SU-DHL-6 (cell line): ENCODE measurements at regions not wholly inside any gene's neighbourhood (a gene's known extent, or its start where the extent isn't known, plus 50 kb on each side); places are given as distances from the start of the nearest gene placed in this dataset.

ENCODE experiments used
- H2AFZ ChIP-seq: fragments of 200-600 bp; sonication (generic); 2 replicates; pipeline ENCODE4 v1.6.1; 2014; ENCODE audit warnings: low read depth, mild to moderate bottlenecking, moderate library complexity, mixed read lengths, antibody characterized with exemption, low read length; ENCODE audit not compliant: severe bottlenecking
- H3F3A ChIP-seq: fragments of 200-600 bp; shearing (Covaris generic); 2 replicates; pipeline ENCODE4 v1.6.0; 2016; ENCODE audit warnings: antibody characterized with exemption, mild to moderate bottlenecking; ENCODE audit not compliant: insufficient read depth
- H3K27ac ChIP-seq: fragments of 200-600 bp; sonication (generic); 2 replicates; pipeline ENCODE4 v1.5.1; 2016; ENCODE audit warnings: low read depth, mild to moderate bottlenecking, low read length, moderate library complexity, mixed read lengths
- H3K27me3 ChIP-seq: fragments of 200-600 bp; sonication (generic), shearing (Covaris generic); 2 replicates; pipeline ENCODE4 v1.6.0; 2014; ENCODE audit warnings: mild to moderate bottlenecking, low read length
- H3K36me3 ChIP-seq: fragments of 200-600 bp; sonication (generic); 2 replicates; pipeline ENCODE4 v1.6.1; 2014; ENCODE audit warnings: mild to moderate bottlenecking, low read length, mixed read lengths
- H3K4me2 ChIP-seq: fragments of 300-600, 200-600 bp; shearing (Covaris generic), sonication (generic); 2 replicates; pipeline ENCODE4 v1.6.0; 2014; ENCODE audit warnings: low read length, low read depth, mild to moderate bottlenecking; ENCODE audit not compliant: poor library complexity, severe bottlenecking
- H3K4me3 ChIP-seq: fragments of 200-600 bp; sonication (generic); 2 replicates; pipeline ENCODE4 v1.5.1; 2014; ENCODE audit warnings: antibody characterized with exemption, low read length, mild to moderate bottlenecking, mixed read lengths; ENCODE audit not compliant: insufficient read depth, poor library complexity, severe bottlenecking
- H3K79me2 ChIP-seq: fragments of 200-600 bp; sonication (generic); 2 replicates; pipeline ENCODE4 v1.6.1; 2014; ENCODE audit warnings: mild to moderate bottlenecking, low read length, moderate library complexity; ENCODE audit not compliant: insufficient read depth
- H3K9ac ChIP-seq: fragments of 200-600 bp; sonication (generic); 2 replicates; pipeline ENCODE4 v1.7.0; 2014; ENCODE audit warnings: mild to moderate bottlenecking, low read length
- H3K9me2 ChIP-seq: fragments of 200-600 bp; sonication (generic); replicated peaks from 2 replicates; pipeline ENCODE4 v1.6.1; 2014; ENCODE audit warnings: low read length; ENCODE audit not compliant: insufficient read depth
- H3K9me3 ChIP-seq: fragments of 200-600 bp; sonication (generic); 2 replicates; pipeline ENCODE4 v1.6.1; 2014; ENCODE audit warnings: low read length, mixed read lengths; ENCODE audit not compliant: insufficient read depth
- H4K20me1 ChIP-seq: fragments of 200-600 bp; sonication (generic); 2 replicates; pipeline ENCODE4 v1.6.1; 2014; ENCODE audit warnings: low read depth, mild to moderate bottlenecking, antibody characterized with exemption, low read length, moderate library complexity, mixed read lengths
- EZH2phosphoT487 ChIP-seq: fragments of 200-600 bp; sonication (generic), shearing (Covaris generic); conservative IDR thresholded peaks from 2 replicates; pipeline ENCODE4 v1.6.1; 2018; ENCODE audit warnings: mild to moderate bottlenecking, antibody characterized with exemption, low read length, moderate library complexity, mixed read lengths
- TF ChIP-seq, protein P1 (sequence below): fragments of 200-600 bp; sonication (generic); IDR thresholded peaks from one replicate; pipeline ENCODE4 v1.5.1; 2017; ENCODE audit warnings: antibody characterized with exemption, mild to moderate bottlenecking, low read length, moderate library complexity; ENCODE audit not compliant: insufficient read depth, poor library complexity, severe bottlenecking

DNA sequence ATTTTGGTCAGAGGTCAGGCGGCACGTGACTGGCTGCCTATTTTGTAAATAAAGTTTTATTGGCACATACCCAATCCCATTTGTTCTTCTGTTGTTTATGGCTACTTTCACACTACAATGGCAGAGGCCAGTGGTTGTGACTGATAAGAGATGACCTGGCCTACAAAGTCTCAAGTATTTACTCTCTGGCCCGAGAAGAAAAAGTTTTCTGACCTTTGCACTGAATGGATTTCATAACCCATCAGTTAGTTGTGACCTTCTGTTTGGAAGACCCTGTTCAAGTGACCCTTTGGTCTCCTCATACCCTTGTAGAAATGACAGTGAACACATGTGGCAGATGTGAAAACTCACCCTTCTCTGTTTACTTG is 121.4 kb upstream of the MGAT5 start:
- TF ChIP-seq EZH2phosphoT487, result no peak
- TF ChIP-seq, protein P1, sequence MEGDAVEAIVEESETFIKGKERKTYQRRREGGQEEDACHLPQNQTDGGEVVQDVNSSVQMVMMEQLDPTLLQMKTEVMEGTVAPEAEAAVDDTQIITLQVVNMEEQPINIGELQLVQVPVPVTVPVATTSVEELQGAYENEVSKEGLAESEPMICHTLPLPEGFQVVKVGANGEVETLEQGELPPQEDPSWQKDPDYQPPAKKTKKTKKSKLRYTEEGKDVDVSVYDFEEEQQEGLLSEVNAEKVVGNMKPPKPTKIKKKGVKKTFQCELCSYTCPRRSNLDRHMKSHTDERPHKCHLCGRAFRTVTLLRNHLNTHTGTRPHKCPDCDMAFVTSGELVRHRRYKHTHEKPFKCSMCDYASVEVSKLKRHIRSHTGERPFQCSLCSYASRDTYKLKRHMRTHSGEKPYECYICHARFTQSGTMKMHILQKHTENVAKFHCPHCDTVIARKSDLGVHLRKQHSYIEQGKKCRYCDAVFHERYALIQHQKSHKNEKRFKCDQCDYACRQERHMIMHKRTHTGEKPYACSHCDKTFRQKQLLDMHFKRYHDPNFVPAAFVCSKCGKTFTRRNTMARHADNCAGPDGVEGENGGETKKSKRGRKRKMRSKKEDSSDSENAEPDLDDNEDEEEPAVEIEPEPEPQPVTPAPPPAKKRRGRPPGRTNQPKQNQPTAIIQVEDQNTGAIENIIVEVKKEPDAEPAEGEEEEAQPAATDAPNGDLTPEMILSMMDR, result no peak
- H4K20me1 ChIP-seq, result peaks cover 11% of the 10 kb centered on the region; the same call in 1 of the 2 replicates
- no peaks in the 10 kb centered on the region for H3K27me3 ChIP-seq
- H3K9ac ChIP-seq, result no peak overlapping the region
- H3K79me2 ChIP-seq, result peaks cover 35% of the 10 kb centered on the region; the same call in 1 of the 2 replicates
- H3K27ac ChIP-seq, result no peak overlapping the region
- H3K9me2 ChIP-seq, result no peaks in the 10 kb centered on the region
- no peak overlapping the region for H3K4me3 ChIP-seq
- H3K4me2 ChIP-seq, result no peak overlapping the region
- H2AFZ ChIP-seq, result no peak overlapping the region
- H3K9me3 ChIP-seq, result no peaks in the 10 kb centered on the region
- H3K36me3 ChIP-seq, result no peaks in the 10 kb centered on the region
- no peaks in the 10 kb centered on the region for H3F3A ChIP-seq

DNA sequence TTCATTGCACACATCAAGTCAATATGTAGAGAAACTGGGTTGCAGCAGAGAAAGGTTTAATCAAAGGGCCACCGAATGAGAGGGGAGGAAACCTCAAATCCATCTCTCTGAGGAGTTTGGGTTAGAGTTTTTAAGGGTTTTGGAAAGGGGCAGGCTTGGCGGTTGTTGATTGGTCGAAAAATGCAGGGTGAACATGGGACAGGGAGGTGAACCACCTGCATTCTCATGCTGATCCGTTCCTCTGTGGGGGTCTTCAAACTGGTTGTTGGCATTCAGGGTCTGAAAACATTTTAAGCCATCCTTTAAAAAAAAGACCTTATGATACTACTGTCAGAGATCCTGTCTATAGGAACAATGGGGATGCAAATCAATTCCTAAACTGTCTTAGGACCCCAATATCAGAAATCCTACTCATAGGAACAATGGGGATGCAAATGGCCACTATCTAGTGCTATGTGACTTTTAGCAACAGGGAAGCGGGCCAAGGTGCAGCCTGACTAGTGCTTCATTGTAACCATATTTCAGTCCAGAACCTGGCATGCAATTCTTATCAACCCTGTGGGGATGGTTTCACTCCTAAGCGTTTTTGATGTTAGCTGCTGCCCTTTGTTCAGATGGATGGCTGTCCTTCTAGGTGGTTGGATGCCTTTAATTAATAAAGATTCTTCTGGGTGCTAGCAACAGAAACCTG is 120.1 kb upstream of the MGAT5 start:
- no peak overlapping the region for H3K9ac ChIP-seq
- no peak overlapping the region for H3K27ac ChIP-seq
- H4K20me1 ChIP-seq, result peaks cover 11% of the 10 kb centered on the region; the same call in 1 of the 2 replicates
- H3K79me2 ChIP-seq, result peaks cover 24% of the 10 kb centered on the region; the same call in 1 of the 2 replicates
- H3K27me3 ChIP-seq, result no peaks in the 10 kb centered on the region
- H3F3A ChIP-seq, result no peaks in the 10 kb centered on the region
- H3K4me3 ChIP-seq, result no peak overlapping the region
- H3K9me3 ChIP-seq, result no peaks in the 10 kb centered on the region
- no peak overlapping the region for H3K4me2 ChIP-seq
- H3K9me2 ChIP-seq, result no peaks in the 10 kb centered on the region
- TF ChIP-seq EZH2phosphoT487, result no peak
- TF ChIP-seq, protein P1, result no peak
- H3K36me3 ChIP-seq, result no peaks in the 10 kb centered on the region
- no peak overlapping the region for H2AFZ ChIP-seq

DNA sequence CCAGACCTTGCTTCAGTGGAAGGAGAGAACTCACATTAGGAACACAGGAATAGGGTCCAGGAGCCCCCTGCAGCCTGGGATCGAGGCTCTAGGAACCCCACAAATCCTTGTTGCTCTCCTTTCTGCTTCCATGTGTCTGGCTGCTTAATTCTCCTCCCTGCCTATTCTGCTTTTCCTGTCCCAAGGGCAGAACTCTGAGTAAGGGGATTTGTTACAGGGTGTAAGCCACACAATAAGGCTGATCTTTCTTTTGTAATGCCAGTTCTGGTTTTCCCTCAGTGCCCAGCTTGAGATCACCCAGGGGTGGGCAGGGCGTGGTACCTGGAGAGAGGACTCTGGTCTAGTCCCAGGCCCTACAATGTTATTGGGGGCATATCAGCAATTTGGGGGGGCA is 119.6 kb upstream of the MGAT5 start:
- Histone ChIP-seq H3K4me3 (no peak overlapping the region), H2AFZ (no peak overlapping the region), H3K27ac (no peak overlapping the region), H3F3A (no peaks in the 10 kb centered on the region), H3K9me3 (no peaks in the 10 kb centered on the region), H3K36me3 (no peaks in the 10 kb centered on the region), H3K4me2 (no peak overlapping the region), H3K27me3 (no peaks in the 10 kb centered on the region), H3K79me2 (peaks cover 20% of the 10 kb centered on the region; the same call in 1 of the 2 replicates), H3K9ac (no peak overlapping the region), H4K20me1 (peaks cover 14% of the 10 kb centered on the region; the same call in 1 of the 2 replicates), H3K9me2 (no peaks in the 10 kb centered on the region)
- no peak for TF ChIP-seq EZH2phosphoT487
- TF ChIP-seq, protein P1, result no peak
